Thoracic aorta (tissue), 2 donors: ENCODE measurements at regions not wholly inside any gene's neighbourhood (a gene's known extent, or its start where the extent isn't known, plus 50 kb on each side); places are given as distances from the start of the nearest gene placed in this dataset.
"Not testable (repeated sequence)": the region's sequence is repeated elsewhere in the genome, so short reads cannot be mapped to it uniquely, and the experiment has no call there.

Experiments
- ATAC-seq: fragments of 150-250 bp; one replicate; pipeline ENCODE4 v1.8.0; 2017; ENCODE audit warnings: low read depth; ENCODE audit not compliant: insufficient number of reproducible peaks, low FRiP score
- DNase-seq: peaks from one replicate; pipeline ENCODE4 v3.0.0-alpha.2; 2020; ENCODE audit warnings: low spot score
- H3K27ac ChIP-seq, 2 donors: fragments of 200-600 bp; sonication (generic); 1 replicate in 1 of 2; 2 replicates in 1 of 2; pipeline ENCODE4 v1.5.1; 2016; ENCODE audit warnings: mild to moderate bottlenecking in 2 of 2, moderate library complexity in 2 of 2
- H3K27me3 ChIP-seq: fragments of 200-600 bp; sonication (generic); replicated peaks from 2 replicates; pipeline ENCODE4 v1.6.0; 2016; ENCODE audit warnings: mild to moderate bottlenecking; ENCODE audit not compliant: insufficient read depth
- H3K36me3 ChIP-seq: fragments of 200-600 bp; sonication (generic); one replicate; pipeline ENCODE4 v1.5.1; 2016
- H3K4me1 ChIP-seq, 2 donors: fragments of 200-600 bp; sonication (generic); 1 replicate in 1 of 2; 2 replicates in 1 of 2; pipeline versions ENCODE4 v1.5.1 to v1.6.0; 2016; ENCODE audit warnings: low read depth in 2 of 2, mild to moderate bottlenecking in 1 of 2; ENCODE audit not compliant: control insufficient read depth in 1 of 2
- H3K4me3 ChIP-seq: fragments of 200-600 bp; sonication (generic); 2 replicates; pipeline ENCODE4 v1.5.1; 2016; ENCODE audit warnings: mild to moderate bottlenecking
- H3K9me3 ChIP-seq: fragments of 200-600 bp; sonication (generic); 2 replicates; pipeline ENCODE4 v1.5.1; 2016
- TF ChIP-seq, protein P1 (sequence below): fragments of 200-600 bp; sonication (generic); IDR thresholded peaks from one replicate; pipeline ENCODE4 v1.5.1; 2019; ENCODE audit warnings: antibody characterized with exemption

DNA sequence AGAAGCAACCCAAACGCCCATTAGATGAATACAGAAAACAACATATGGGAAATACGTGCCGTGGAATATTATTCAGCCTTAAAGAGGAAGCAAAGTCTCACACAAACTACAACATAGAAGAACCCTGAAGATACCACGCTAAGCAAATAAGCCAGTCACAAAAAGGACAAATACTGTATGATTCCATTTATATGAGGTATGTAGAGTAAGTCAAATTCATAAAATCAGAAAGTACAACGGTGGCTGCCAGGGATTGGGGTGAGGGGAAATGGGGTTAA, 54.2 kb downstream of the SIPA1L2 start:
- H3K9me3 ChIP-seq: no peaks in the 10 kb centered on the region
- DNase-seq (no peak), ATAC-seq (no peak)
- H3K4me3 ChIP-seq: no peak overlapping the region
- TF ChIP-seq, protein P1, sequence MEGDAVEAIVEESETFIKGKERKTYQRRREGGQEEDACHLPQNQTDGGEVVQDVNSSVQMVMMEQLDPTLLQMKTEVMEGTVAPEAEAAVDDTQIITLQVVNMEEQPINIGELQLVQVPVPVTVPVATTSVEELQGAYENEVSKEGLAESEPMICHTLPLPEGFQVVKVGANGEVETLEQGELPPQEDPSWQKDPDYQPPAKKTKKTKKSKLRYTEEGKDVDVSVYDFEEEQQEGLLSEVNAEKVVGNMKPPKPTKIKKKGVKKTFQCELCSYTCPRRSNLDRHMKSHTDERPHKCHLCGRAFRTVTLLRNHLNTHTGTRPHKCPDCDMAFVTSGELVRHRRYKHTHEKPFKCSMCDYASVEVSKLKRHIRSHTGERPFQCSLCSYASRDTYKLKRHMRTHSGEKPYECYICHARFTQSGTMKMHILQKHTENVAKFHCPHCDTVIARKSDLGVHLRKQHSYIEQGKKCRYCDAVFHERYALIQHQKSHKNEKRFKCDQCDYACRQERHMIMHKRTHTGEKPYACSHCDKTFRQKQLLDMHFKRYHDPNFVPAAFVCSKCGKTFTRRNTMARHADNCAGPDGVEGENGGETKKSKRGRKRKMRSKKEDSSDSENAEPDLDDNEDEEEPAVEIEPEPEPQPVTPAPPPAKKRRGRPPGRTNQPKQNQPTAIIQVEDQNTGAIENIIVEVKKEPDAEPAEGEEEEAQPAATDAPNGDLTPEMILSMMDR: no peak
- H3K27ac ChIP-seq: no peak overlapping the region
- H3K36me3 ChIP-seq: no peaks in the 10 kb centered on the region
- no peaks in the 10 kb centered on the region for H3K4me1 ChIP-seq
- H3K27me3 ChIP-seq: no peaks in the 10 kb centered on the region

DNA sequence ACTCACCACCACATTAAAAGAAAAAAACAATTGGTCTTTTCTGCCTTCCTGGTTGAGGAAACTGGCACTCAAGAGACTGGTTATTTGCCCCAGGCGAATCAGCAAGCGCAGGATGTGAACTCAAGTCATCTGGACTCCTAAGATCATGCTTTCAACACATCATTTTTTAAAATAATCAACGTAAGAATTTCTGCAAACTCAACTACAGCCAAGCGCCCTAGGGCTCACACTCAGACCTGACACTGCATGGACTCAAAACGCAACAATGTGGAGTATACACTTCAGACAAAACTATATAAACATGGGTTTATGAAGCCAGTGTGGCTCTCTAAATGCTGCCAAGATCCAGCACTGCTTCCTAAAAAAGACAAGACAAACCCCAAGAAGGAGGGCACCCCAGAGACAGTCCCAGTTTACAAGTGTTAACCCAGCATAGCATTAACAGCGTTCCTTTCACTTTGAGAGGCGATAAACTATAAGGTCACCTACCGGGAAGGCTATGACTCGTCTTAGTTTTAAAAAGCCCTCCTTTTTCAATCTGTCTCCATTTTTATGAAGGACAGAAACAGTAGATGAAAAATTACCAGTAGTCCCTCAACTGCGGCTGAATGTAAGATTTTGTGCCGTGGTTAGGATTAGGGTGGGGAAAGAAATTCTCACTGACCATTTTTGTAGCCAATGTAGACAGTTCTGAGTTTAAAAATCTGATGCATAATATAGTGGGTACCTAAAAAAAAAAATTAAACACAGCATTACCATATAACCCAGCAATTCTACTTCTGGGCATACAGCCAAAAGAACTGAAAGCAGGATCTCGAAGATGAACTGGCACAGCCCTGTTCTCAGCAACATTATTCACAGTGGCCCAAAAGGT, 54.8 kb downstream of the SIPA1L2 start:
- Histone ChIP-seq H3K27me3 (no peaks in the 10 kb centered on the region), H3K36me3 (no peaks in the 10 kb centered on the region), H3K4me3 (peak overlapping the region; percentile 46), H3K9me3 (no peaks in the 10 kb centered on the region), H3K4me1 (no peaks in the 10 kb centered on the region), H3K27ac (no peak overlapping the region)
- TF ChIP-seq, protein P1: no peak
- no peak for ATAC-seq
- DNase-seq: no peak

DNA sequence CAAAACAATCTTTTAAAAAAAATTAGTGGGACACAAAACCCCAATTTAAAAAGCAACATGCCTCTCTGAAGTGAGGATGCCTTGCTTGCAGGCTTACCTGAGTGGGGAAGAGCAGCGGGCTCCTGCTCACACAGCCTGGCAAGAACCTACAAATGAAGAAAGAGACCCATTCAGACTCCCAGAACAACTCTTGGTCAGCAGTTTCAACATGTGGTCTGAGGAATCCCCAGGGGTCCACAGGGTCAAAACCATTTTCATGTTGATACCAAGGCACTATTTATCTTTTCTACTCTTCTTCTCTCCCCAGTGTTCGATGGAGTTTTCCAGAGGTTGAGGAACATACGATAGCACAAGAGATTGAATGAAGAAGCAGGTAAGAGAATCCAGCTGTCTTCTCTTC, 55.9 kb downstream of the SIPA1L2 start:
- ATAC-seq: no peak
- Histone ChIP-seq H3K4me1 (no peaks in the 10 kb centered on the region), H3K27me3 (no peaks in the 10 kb centered on the region), H3K4me3 (no peak overlapping the region), H3K27ac (no peak overlapping the region), H3K9me3 (no peaks in the 10 kb centered on the region), H3K36me3 (no peaks in the 10 kb centered on the region)
- TF ChIP-seq, protein P1: no peak
- no peak for DNase-seq

DNA sequence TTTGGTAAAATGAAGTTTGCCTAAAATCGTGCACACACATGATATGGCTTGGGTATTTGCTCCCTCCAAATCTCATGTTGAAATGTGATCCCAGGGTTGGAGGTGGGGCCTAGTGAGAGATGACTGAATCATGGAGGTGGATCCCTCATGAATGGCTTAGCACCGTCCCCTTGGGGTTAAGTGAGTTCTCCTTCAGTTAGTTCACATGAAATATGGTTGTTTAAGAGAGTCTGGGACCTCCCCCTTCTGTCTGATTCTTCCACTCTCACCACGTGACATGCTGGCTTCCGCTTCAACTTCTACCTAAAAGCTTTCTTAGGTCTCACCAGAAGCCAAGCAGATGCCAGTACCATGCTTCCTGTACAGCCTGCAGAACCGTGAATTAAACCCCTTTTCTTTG, 58.4 kb downstream of the SIPA1L2 start:
- DNase-seq: no peak
- TF ChIP-seq, protein P1: no peak
- H3K9me3 ChIP-seq: no peaks in the 10 kb centered on the region
- no peak for ATAC-seq
- no peaks in the 10 kb centered on the region for H3K27me3 ChIP-seq
- H3K27ac ChIP-seq: no peak overlapping the region
- H3K36me3 ChIP-seq: no peaks in the 10 kb centered on the region
- no peak overlapping the region for H3K4me3 ChIP-seq
- H3K4me1 ChIP-seq: no peaks in the 10 kb centered on the region

DNA sequence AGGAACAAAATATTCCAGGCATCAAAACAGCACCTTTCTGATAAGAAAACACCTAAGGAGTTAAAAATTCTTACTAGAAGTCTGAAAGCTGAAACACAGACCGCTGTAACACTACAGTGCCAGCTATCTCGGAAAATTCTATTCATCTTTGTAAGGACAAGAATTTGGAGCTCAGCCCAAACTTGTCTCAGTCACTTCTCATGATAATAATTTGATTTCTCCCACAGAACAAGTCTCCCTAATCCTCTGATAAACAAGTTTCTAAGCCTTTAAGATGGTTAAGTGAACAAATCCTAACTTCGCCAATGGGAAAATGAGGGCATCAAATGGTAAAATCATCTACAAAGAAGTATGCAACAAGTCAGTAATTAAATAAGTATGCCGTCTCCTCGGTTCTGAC, 59.9 kb downstream of the SIPA1L2 start:
- no peak for ATAC-seq
- H3K27ac ChIP-seq: no peak overlapping the region

DNA sequence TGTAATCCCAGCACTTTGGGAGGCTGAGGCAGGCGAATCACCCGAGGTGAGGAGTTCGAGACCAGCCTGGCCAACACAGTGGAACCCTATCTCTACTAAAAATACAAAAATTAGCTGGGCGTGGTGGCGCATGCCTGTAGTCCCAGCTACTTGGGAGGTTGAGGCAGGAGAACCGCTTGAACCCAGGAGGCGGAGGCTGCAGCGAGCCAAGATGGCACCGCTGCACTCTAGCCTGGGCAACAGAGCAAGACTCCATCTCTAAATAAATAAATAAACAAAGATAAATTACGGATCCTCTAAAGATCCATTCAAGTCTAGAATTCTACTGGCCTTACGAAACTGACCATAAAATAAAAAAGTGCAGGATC, 60.4 kb downstream of the SIPA1L2 start:
- ATAC-seq, H3K4me1 ChIP-seq, H3K27ac ChIP-seq, H3K4me3 ChIP-seq, H3K9me3 ChIP-seq, H3K36me3 ChIP-seq, H3K27me3 ChIP-seq, DNase-seq: not testable (repeated sequence)

More for the DNA sequence above, 59.9 kb downstream of the SIPA1L2 start:
- no peaks in the 10 kb centered on the region for H3K27me3 ChIP-seq
- DNase-seq: no peak
- H3K4me1 ChIP-seq: no peaks in the 10 kb centered on the region
- H3K4me3 ChIP-seq: no peak overlapping the region
- H3K36me3 ChIP-seq: no peaks in the 10 kb centered on the region
- no peaks in the 10 kb centered on the region for H3K9me3 ChIP-seq
- TF ChIP-seq, protein P1: no peak
